SK-N-SH treated with all-trans-retinoic acid at 6 μM for 48 hours (cell line): ENCODE measurements at regions not wholly inside any gene's neighbourhood (a gene's known extent, or its start where the extent isn't known, plus 50 kb on each side); places are given as distances from the start of the nearest gene placed in this dataset.

Experiments used
- ATAC-seq: fragments of 200-7000 bp; cut with Tn5 transposase; 3 replicates; pipeline ENCODE4 v1.9.1; 2020; ENCODE audit warnings: mild to moderate bottlenecking, moderate library complexity
- BACH2 ChIP-seq: fragments of 250-450 bp; sonication (Bioruptor Pico); IDR thresholded peaks from 2 replicates; pipeline ENCODE4 v1.9.0; 2021; ENCODE audit warnings: mild to moderate bottlenecking, borderline replicate concordance
- CREB5 ChIP-seq: fragments of 250-450 bp; sonication (Bioruptor Pico); IDR thresholded peaks from 2 replicates; pipeline ENCODE4 v1.5.1; 2020; ENCODE audit warnings: low read depth, mild to moderate bottlenecking, moderate library complexity
- CSDC2 ChIP-seq: fragments of 250-450 bp; sonication (Bioruptor Pico); IDR thresholded peaks from 2 replicates; pipeline ENCODE4 v1.5.0; 2020; ENCODE audit warnings: mild to moderate bottlenecking, moderate library complexity
- ESRRG ChIP-seq: fragments of 250-450 bp; sonication (Bioruptor Pico); IDR thresholded peaks from 2 replicates; pipeline ENCODE4 v1.6.1; 2021; ENCODE audit warnings: mild to moderate bottlenecking
- ISL1 ChIP-seq: fragments of 250-450 bp; sonication (Bioruptor Pico); IDR thresholded peaks from 2 replicates; pipeline ENCODE4 v2.1.2; 2022; ENCODE audit warnings: mild to moderate bottlenecking, moderate library complexity
- OSR1 ChIP-seq: fragments of 250-450 bp; sonication (Bioruptor Pico); IDR thresholded peaks from 2 replicates; pipeline ENCODE4 v1.8.0; 2022; ENCODE audit warnings: moderate library complexity, mild to moderate bottlenecking, inconsistent platforms
- PATZ1 ChIP-seq: fragments of 250-450 bp; sonication (Bioruptor Pico); IDR thresholded peaks from 2 replicates; pipeline ENCODE4 v1.8.0; 2020; ENCODE audit warnings: mild to moderate bottlenecking, moderate library complexity, borderline replicate concordance
- PPARA ChIP-seq: fragments of 250-450 bp; sonication (Bioruptor Pico); IDR thresholded peaks from 2 replicates; pipeline ENCODE4 v1.5.0; 2020; ENCODE audit warnings: mild to moderate bottlenecking, borderline replicate concordance
- RARB ChIP-seq: fragments of 250-450 bp; sonication (Bioruptor Pico); IDR thresholded peaks from 2 replicates; pipeline ENCODE4 v1.8.0; 2021; ENCODE audit warnings: mild to moderate bottlenecking, moderate library complexity
- SNAI2 ChIP-seq: fragments of 250-450 bp; sonication (Bioruptor Pico); IDR thresholded peaks from 2 replicates; pipeline ENCODE4 v1.5.0; 2020; ENCODE audit warnings: mild to moderate bottlenecking, moderate library complexity
- TOX ChIP-seq: fragments of 250-450 bp; sonication (Bioruptor Pico); IDR thresholded peaks from 2 replicates; pipeline ENCODE4 v1.8.0; 2021; ENCODE audit warnings: mild to moderate bottlenecking, moderate library complexity, borderline replicate concordance
- TSHZ2 ChIP-seq: fragments of 250-450 bp; sonication (Bioruptor Pico); IDR thresholded peaks from 2 replicates; pipeline ENCODE4 v1.5.0; 2020; ENCODE audit warnings: mild to moderate bottlenecking, moderate library complexity
- ZC3H10 ChIP-seq: fragments of 250-450 bp; sonication (Bioruptor Pico); IDR thresholded peaks from 2 replicates; pipeline ENCODE4 v1.5.1; 2021; ENCODE audit warnings: mild to moderate bottlenecking, moderate library complexity
- ZFP3 ChIP-seq: fragments of 250-450 bp; sonication (Bioruptor Pico); IDR thresholded peaks from 2 replicates; pipeline ENCODE4 v1.5.0; 2020; ENCODE audit warnings: mild to moderate bottlenecking, moderate library complexity
- ZFP30 ChIP-seq: fragments of 450-650 bp; formaldehyde crosslinking; IDR thresholded peaks from 2 replicates; pipeline ENCODE4 v1.5.0; 2022; ENCODE audit warnings: mild to moderate bottlenecking, moderate library complexity
- ZNF565 ChIP-seq: fragments of 450-650 bp; formaldehyde crosslinking; conservative IDR thresholded peaks from 2 replicates; pipeline ENCODE4 v1.5.0; 2020; ENCODE audit warnings: low read depth, mild to moderate bottlenecking, moderate library complexity
- TF ChIP-seq, protein P1 (sequence below): fragments of 250-450 bp; sonication (Bioruptor Pico); IDR thresholded peaks from 2 replicates; pipeline ENCODE4 v1.8.0; 2021; ENCODE audit warnings: low read depth, mild to moderate bottlenecking, moderate library complexity, borderline replicate concordance

DNA sequence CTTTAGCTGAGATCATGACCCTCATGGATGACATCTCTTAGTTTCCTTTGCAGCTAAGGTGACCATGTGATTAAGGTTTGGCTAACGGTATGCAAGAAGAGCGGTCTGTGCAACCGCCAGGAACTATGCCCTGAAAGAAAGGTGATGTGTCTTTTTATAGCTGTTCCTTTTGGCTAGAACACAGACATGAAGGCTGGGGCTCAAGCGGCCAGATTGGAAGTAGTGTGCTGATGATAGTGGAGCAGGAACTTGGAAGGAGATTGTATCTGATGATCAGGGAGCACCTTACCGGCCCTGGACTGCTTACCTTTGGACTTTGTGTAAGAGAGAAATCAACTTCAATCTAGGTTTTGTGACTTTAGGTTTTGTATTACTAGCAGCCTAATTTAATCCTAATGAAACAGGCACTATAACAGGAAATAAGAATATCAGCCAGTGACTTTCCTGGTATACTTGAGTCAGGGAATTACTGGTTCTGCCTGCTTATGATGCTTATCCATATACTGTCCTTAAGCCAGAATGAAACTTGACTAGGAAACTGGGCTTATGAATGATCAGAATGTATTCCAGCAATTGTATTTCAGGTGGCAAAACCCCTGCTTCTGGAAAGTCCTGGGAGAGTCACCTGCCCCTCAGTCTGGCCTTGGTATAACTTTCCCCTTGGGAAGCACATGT is 164.3 kb upstream of the LRIG1 start:
- TF ChIP-seq OSR1 (CRISPR knock-in tag), result no peak
- TF ChIP-seq ZNF565, result no peak
- TF ChIP-seq ZFP30, result no peak
- TF ChIP-seq ISL1 (CRISPR knock-in tag), result no peak
- no peak for TF ChIP-seq ZC3H10 (CRISPR knock-in tag)
- TF ChIP-seq BACH2 (CRISPR knock-in tag), result no peak
- no peak for ATAC-seq

GRCh38 chr3:66666362-66666761 is 165.5 kb upstream of the LRIG1 start:
- no peak for TF ChIP-seq TOX
- TF ChIP-seq ZFP3, result no peak
- no peak for TF ChIP-seq ESRRG
- TF ChIP-seq TSHZ2 (CRISPR knock-in tag), result no peak
- TF ChIP-seq BACH2 (CRISPR knock-in tag), result no peak
- no peak for TF ChIP-seq ZC3H10 (CRISPR knock-in tag)
- TF ChIP-seq PPARA (CRISPR knock-in tag), result no peak
- TF ChIP-seq ZNF565, result no peak
- no peak for TF ChIP-seq ZFP30
- TF ChIP-seq, protein P1, sequence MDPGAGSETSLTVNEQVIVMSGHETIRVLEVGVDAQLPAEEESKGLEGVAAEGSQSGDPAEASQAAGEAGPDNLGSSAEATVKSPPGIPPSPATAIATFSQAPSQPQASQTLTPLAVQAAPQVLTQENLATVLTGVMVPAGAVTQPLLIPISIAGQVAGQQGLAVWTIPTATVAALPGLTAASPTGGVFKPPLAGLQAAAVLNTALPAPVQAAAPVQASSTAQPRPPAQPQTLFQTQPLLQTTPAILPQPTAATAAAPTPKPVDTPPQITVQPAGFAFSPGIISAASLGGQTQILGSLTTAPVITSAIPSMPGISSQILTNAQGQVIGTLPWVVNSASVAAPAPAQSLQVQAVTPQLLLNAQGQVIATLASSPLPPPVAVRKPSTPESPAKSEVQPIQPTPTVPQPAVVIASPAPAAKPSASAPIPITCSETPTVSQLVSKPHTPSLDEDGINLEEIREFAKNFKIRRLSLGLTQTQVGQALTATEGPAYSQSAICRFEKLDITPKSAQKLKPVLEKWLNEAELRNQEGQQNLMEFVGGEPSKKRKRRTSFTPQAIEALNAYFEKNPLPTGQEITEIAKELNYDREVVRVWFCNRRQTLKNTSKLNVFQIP (CRISPR knock-in tag), result no peak
- TF ChIP-seq RARB, result no peak
- ATAC-seq, result no peak

- ATAC-seq, result no peak
Measured at GRCh38 chr3:66667263-66667662, 166.4 kb upstream of the LRIG1 start.

DNA sequence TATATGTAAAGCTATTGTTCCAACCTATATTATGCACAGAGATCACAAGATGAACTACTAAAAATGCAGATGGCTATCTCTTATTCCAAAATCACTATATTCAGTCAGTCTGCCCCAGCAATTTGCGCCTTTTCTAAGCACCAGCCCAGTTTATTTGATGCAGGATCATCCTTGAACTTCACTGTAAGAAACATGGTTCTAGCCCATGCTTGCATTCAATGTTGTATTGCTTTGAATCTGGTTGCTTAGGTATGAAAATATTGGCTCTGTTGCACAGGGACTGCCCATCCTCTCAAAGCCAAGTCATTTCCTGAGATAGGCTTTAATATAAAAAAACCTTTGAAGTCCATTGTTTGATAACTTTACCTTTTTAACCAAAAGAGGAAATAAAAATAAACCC is 170.5 kb upstream of the LRIG1 start:
- no peak for TF ChIP-seq CREB5 (CRISPR knock-in tag)
- ATAC-seq, result no peak

More at GRCh38 chr3:66667263-66667662, 166.4 kb upstream of the LRIG1 start:
- TF ChIP-seq CSDC2 (CRISPR knock-in tag) (no peak), OSR1 (CRISPR knock-in tag) (no peak), SNAI2 (no peak), ZNF565 (no peak), PPARA (CRISPR knock-in tag) (no peak)

DNA sequence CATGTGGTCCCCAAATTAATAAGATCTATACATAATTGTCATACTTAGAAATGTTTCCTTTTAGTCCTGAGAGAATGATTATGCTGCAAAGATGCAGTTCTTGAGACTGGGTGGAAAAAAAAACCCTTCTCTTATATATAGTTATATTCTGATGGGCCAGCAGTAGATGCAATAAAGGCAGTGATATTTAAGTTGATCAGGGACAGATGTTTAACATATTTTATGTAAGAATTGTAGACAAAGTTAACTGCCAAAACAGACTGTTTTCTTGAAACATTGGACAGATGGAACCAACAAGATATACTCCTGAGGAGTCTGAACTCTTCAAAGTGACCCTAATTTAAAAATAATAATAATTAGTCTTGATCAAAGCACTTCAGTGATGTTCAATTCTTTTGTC is 172.0 kb upstream of the LRIG1 start:
- TF ChIP-seq, protein P1 (CRISPR knock-in tag), result no peak
- TF ChIP-seq ZFP3, result no peak
- TF ChIP-seq ZC3H10 (CRISPR knock-in tag), result no peak
- no peak for TF ChIP-seq SNAI2
- no peak for TF ChIP-seq ZNF565
- TF ChIP-seq TOX, result no peak
- ATAC-seq, result no peak

GRCh38 chr3:66673293-66673692 is 172.5 kb upstream of the LRIG1 start:
- no peak for TF ChIP-seq CSDC2 (CRISPR knock-in tag)
- no peak for TF ChIP-seq ESRRG
- no peak for TF ChIP-seq ZNF565
- no peak for TF ChIP-seq RARB
- no peak for TF ChIP-seq TSHZ2 (CRISPR knock-in tag)
- TF ChIP-seq PATZ1 (CRISPR knock-in tag), result no peak

More at GRCh38 chr3:66673293-66673692, 172.5 kb upstream of the LRIG1 start:
- ATAC-seq, result no peak
